Left lobe of liver (tissue), 2 donors: ENCODE measurements at regions not wholly inside any gene's neighbourhood (a gene's known extent, or its start where the extent isn't known, plus 50 kb on each side); places are given as distances from the start of the nearest gene placed in this dataset.

Source experiments
- ATAC-seq: fragments of 200-7000 bp; cut with Tn5 transposase; one replicate; pipeline ENCODE4 v1.9.1; 2020; ENCODE audit warnings: mild to moderate bottlenecking, moderate library complexity
- DNase-seq: peaks from one replicate; pipeline ENCODE4 v3.0.0-alpha.2; 2020; ENCODE audit warnings: low spot score
- donor health status: DM: no; HTN: no; CAD: no; lungs with moderate emphysema.
- donor health status: DM: no; HTN: yes; CAD: no.

DNA sequence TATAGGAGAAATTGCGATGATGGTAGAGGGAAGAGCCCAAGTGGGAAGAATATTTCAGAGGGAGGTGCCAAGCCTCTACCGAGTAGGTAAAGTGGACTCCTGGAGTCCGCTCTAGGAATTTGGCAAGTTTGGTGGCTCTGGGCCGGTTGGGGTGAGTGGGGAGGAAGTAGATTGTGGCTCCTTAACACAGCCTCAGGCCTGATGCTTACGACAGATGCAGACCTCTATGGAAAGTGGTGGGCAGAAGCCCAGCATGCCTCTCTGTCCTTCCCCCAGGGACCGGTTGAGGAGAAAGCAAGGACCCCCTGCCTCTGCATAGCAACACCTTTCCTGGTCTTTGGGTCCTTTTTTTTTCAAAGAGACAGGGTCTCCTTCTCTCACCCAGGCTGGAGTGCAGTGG lies 55.9 kb upstream of the SIAH1 start:
- no peak for ATAC-seq
- DNase-seq: no peak

DNA sequence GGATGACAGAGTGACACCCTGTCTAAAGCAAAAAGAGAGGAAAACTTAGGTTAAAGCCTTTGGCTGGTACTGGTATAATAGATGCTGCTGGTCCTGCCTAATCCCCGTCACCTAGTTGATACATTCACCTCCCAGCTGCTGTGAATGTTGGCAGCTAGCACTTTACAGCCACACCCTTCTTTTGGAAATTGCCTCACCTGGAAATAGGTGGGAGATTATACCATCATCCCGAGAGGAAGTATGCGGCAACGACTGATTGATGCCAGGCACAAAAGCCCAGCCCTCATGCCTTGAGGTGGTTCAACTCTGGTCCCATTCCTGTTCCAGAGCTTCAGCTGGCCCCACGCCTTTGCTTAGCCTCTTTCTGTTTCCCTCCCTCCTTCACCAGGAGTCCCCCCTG lies 53.2 kb upstream of the SIAH1 start:
- DNase-seq (no peak), ATAC-seq (no peak)

DNA sequence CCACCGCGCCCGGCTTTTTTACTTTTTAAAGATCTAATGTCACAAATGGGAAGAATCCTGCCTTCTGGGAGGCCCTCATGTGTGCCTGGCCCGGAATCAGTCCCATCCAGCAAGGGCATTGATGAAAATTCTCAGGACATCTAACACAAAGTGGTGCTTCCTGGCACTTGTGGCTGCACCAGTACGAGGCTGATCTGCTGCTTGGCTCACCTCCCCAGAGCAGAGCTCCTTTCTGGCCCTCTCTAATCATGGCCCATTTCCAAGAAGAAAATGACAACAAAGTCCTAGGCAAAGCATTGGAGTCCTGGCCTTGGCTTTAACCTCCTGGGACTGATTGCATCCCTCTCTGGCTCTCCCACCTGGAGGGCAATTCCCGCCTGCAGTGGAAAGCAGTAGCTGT lies 50.7 kb upstream of the SIAH1 start:
- DNase-seq: no peak
- no peak for ATAC-seq

DNA sequence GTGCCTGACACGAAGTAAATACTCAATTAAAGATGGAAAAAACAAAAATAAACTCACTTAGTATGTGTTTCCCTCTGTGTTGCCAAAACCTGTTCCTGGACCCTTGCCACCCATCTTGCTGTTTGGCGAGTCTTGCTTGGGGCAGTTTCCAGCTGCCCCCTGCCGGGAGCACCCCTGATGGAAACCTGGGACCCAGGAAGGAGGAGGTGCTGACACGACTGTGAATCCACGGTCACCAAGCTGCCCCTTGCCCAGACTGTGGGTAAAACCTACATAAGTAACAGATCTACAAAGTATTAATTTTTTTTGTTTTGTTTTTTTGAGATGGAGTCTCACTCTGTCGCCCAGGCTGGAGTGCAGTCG lies 50.1 kb upstream of the SIAH1 start:
- no peak for DNase-seq
- ATAC-seq: peak; percentile 37
